Putamen (tissue), 1 donor: ENCODE measurements at regions not wholly inside any gene's neighbourhood (a gene's known extent, or its start where the extent isn't known, plus 50 kb on each side); places are given as distances from the start of the nearest gene placed in this dataset.

ENCODE experiments used
- DNase-seq: peaks from one replicate; pipeline ENCODE4 v3.0.0-alpha.2; 2016; ENCODE audit warnings: low spot score

DNA sequence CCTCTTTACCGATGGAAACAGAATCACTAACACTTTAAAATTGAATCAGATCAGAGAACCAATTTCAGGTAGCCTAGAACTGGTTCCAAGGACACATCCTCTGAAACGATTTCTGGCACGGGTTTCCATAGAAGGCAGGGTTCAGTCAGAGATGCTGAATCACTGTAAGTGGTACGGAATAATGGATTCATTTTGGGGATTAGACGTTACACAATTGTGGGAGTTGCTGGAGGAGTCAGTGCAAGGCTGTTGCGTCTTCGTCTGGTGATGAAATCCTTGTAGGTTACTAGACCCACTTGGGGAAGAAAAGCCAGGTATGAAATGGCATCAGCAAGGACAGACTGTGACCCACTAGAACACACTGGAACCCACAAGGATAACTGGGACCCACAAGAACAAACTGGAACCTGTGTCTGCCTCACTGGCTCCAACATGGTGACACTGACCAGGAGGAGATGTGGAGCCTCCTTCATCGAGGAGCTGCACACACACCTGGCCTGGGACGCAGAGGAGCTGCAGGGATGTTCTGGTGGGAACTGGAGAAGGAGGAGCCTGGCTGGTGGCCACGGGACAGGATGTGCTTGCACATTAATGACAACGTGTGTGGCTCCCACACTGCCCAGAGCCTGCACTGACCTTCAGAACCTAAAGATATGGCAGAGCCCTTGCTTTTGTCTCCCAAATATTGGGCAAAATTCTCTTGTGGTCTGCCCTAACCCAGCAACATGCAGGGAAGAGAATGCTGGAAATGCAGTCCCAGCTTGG, 105.1 kb downstream of the TRAPPC11 start:
- no peak for DNase-seq

DNA sequence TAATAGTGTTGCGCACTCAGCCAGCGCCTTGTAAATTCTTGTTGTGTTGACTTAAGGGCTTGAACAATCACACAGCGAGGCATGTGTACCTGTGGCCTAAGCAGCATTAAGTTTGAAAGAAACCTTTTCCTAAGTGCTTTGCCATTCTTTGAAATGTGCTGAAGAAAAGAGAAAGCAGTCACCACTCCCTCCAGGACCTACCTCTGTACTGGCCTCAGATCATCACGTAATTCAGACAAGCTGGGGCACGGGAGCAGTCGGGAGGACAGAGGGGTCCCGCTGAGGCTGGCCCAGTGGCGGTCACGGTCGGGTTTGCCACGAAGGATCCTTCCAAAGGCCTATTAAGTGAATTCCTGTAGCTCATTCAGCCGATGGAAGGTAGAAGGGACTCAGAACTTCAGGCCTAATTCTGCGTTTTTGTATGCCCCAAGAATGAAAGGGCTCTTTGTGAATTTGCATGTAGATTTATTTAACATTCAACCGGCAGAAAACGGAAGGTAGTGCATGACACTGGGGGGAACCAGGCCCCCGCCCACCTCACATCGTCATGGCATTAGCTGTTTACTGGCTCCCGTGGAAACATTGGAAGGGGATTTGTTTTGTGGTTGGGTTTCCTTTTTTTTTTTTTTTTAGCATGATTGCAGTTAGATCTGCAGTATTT, 106.3 kb downstream of the TRAPPC11 start:
- no peak for DNase-seq

DNA sequence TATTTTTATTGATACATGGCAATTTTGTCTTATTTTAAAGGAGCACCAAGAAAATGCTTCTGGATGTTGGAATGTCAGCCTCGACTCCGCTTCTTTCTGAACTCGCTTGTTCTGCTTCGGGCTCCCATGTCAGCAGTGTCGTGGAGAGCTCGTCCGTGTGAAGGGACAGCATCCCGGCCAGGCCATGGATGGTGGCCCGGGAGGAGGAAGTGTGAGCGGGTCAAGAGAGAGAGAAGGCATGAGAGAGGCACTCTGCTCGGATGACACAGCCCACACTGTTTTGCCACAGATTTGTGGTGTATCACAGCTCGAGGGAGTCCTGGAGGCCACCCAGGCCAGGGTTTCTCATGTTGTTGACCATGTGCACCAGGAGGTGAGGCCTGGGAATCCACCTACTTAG, 107.0 kb downstream of the TRAPPC11 start:
- no peak for DNase-seq

DNA sequence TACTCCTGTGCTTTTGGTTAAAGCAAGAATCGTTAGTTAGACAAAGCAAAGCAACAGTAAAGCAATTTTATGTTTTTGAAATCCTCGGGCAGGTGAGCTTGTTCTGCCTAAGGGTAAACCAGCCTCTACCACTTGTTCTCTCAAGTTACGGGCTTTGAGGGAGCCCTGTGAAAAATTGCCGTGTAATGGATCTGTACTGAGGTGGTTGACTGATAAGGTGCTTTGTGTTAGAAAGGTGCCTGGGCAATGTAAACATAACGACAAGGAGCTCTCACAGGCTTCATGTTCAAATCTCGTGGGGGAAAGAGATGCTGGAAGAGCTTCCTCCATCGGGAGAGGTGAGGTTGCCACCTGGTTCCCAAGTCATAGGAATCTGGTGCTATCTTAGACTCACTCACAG, 111.8 kb downstream of the TRAPPC11 start:
- no peak for DNase-seq

DNA sequence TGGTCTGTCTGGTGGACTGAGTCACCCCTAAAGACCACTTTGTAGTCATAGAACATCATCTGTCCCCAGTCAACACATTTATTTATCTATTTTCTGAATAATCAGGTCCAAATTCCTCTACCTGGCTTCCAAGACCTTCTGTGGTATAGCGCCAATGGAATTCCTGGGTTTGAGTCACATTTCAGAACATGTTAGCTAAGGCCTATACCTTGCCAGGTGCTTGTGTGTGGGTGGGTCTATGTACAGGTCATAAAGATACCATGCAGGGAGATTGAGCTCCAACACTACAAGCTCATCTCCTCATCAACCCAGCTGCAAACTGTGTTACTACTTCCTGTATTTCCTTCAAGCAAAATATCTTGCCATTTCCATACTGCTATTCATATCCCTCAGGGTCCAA, 113.3 kb downstream of the TRAPPC11 start:
- DNase-seq = no peak

DNA sequence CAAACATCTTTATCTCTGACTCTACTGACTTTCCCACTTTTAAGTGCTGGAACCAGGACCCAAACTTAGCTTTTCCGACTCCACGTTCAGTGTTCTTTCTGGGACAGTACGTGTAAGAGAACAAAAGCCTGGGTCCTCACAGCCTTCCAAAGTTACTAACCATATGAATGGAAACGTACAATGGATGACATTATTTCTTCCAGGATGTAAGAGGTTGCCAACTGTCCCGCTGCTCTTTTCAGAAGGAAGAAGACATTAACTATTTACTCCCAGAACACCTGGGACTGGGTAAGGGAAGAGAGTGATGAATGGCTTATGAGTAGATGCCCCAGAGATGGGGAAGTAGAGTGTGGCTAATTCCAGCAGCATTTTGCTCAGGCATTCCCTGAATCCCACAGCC, 114.7 kb downstream of the TRAPPC11 start:
- DNase-seq = no peak

DNA sequence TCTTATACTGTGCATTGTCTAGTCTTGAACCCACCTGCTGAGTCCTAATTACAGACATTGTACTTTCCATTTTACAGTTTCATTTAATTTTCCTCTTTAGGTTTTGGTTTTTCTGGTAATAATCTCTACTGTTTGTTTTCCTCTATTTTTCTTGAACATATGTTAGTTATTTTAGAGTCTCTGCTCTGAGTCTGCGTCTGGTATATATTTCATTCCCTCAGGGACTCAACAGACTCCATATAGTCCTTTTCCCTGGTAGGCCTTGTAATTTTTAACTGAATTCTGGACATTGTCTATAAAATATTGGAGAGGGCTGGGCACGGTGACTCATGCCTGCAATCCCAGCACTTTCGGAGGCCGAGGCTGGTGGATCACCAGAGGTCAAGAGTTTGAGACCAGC, 121.8 kb upstream of the STOX2 start:
- DNase-seq = no peak

DNA sequence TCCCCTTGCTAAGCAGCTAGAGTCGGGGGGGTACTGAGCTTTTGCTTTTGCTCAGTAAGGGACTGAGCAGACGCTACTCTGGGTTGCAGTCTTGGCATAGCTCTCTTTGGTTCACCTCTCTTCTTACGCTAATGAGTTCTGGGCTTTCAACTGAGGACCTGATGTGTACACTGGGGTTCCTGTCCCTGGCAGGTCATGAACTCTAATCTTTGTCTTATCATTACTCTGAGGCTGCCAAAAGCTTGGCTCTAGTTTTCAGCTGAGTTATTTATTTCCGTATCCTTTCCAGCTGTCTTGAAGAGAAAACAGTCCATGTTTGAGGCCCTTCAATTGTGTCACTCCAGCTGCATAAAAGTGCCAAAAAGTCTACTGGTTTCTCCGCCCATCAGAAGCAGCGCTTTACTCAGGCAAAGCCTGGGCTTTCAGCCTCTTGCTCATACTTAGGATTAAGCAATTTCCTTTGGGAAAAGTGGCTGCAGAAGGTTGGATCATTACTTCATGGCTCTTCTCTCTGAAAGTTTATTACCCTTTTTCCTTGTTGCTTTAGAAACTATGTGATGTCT, 121.0 kb upstream of the STOX2 start:
- DNase-seq = no peak

- DNase-seq = no peak
These were observed 116.7 kb upstream of the STOX2 start for GRCh38 chr4:183788308-183788905.

- no peak for DNase-seq
These were observed 115.5 kb upstream of the STOX2 start for GRCh38 chr4:183789657-183790056.

GRCh38 chr4:183790661-183791060, 114.4 kb upstream of the STOX2 start:
- DNase-seq = no peak

DNA sequence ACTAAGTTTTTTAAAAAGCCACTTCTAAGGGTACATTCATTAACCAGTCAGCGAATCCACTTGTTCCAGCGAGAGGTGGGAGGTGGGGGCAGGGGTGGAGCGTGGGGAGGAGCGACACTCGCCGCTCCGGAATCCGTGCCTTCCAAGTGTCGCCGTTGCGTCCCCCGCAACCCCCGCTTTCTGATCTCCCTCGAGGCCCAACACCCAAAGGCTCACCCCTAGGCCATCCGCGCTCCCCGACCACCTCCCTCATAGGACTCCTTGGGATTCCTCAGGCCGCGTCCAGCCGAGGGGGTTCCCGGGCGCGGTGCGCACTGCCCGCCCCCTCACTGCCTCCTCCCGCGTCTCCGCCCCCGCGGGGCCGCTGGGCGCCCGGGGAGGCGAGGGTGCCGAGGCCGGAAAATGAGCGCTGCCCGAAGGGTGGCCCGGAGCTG, 108.1 kb upstream of the STOX2 start:
- peak; percentile 28 for DNase-seq

- no peak for DNase-seq
These were observed 107.4 kb upstream of the STOX2 start for GRCh38 chr4:183797445-183798300.

- DNase-seq = peak; percentile 39
These were observed 106.5 kb upstream of the STOX2 start for GRCh38 chr4:183798301-183799253.

DNA sequence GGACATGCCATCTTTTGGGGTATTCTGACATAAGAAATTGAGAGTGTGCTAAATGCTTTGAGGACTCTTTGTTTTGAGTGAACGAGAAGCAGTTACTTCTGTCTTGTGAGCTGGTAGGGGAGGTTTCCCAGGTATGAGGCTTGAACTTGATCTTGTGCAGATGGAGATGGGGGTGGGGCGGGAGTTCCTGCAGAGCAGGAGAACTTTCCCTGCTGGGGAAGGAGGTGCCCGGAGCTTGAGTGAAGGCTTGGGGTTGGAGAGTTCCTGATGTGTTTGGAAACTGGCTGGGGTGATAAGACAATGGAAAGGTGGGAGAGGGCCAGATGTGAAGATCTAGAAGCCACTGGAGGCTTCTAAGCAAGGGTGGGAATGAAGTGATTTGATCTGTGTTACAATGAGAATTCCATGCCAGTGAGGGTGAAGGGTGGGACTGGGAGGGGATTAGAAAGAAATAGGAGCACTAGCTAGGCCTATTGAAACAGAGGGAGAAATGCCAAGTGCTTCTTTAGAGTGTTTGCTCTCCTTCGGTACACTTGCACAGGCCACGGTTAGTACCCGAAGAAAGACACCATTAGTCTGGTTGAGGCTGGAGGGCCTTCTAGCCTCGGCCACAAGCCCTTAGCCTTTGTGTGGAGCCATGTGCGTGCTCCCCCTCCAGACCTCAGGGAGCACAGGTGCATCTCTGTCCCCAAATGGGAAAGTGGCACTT, 103.5 kb upstream of the STOX2 start:
- DNase-seq = no peak

- no peak for DNase-seq
These were observed 98.8 kb upstream of the STOX2 start for GRCh38 chr4:183806341-183806740.

- DNase-seq = peak; percentile 34
These were observed 97.5 kb upstream of the STOX2 start for GRCh38 chr4:183807420-183808096.

- no peak for DNase-seq
These were observed 97.0 kb upstream of the STOX2 start for GRCh38 chr4:183808097-183808456.

- no peak for DNase-seq
These were observed 92.5 kb upstream of the STOX2 start for GRCh38 chr4:183812567-183812966.

DNA sequence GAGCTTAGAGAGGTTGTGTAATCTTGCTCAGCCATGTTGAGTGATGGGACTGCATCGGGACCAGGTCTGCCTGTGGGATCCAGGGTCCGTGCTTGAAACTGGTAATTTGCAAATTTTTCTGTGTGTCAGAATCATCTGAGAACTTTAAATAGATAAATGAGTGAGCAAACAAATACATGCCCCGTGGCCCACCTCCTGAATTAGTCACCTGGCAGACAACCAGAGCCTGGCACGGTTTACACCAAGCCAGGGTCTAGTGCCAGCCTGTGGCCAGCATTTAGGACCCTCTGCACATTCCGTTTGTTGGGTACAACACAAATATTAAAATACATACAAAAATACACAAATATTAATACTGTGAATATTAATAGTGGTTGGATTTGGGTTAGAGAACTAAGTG, 90.6 kb upstream of the STOX2 start:
- no peak for DNase-seq
